MCF 10A (cell line): ENCODE measurements at regions not wholly inside any gene's neighbourhood (a gene's known extent, or its start where the extent isn't known, plus 50 kb on each side); places are given as distances from the start of the nearest gene placed in this dataset.
"Not testable (repeated sequence)": the region's sequence is repeated elsewhere in the genome, so short reads cannot be mapped to it uniquely, and the experiment has no call there.

ENCODE experiments used
- BruUV-seq: library from RNA; stranded (reverse); fragments of 400-500 nt; replicated peaks from 2 replicates; lab custom pipeline; 2021; lab: Mats Ljungman, UMichigan
- CTCF ChIA-PET: fragments of 300-600 bp; sonication (Branson Sonifier 250); formaldehyde crosslinking; extraction: SDS; loops from one replicate; lab custom pipeline; 2021; ENCODE audit warnings: antibody characterized with exemption, inconsistent platforms; lab: Yijun Ruan, JAX
- POLR2A ChIA-PET: fragments of 300-600, 350-650 bp; sonication (Branson Sonifier 250); formaldehyde crosslinking; extraction: SDS; loops from one replicate; lab custom pipeline; 2020; ENCODE audit warnings: antibody characterized with exemption, inconsistent platforms; lab: Yijun Ruan, JAX
- DNase-seq: peaks from one replicate; pipeline ENCODE4 v3.0.0-alpha.2; 2018; ENCODE audit not compliant: unreplicated experiment
- H3K27ac Mint-ChIP-seq: one replicate; pipeline ENCODE4 v1.8.0; 2022; ENCODE audit warnings: mild to moderate bottlenecking, low read depth, mixed read lengths; ENCODE audit not compliant: unreplicated experiment
- H3K27me3 Mint-ChIP-seq: one replicate; pipeline ENCODE4 v1.8.0; 2022; ENCODE audit warnings: mixed read lengths; ENCODE audit not compliant: insufficient read depth, unreplicated experiment
- H3K36me3 Mint-ChIP-seq: one replicate; pipeline ENCODE4 v1.8.0; 2022; ENCODE audit warnings: mild to moderate bottlenecking, moderate library complexity, mixed read lengths; ENCODE audit not compliant: insufficient read depth, unreplicated experiment
- H3K4me1 Mint-ChIP-seq: one replicate; pipeline ENCODE4 v1.8.0; 2022; ENCODE audit warnings: mixed read lengths; ENCODE audit not compliant: insufficient read depth, unreplicated experiment
- H3K4me3 Mint-ChIP-seq: one replicate; pipeline ENCODE4 v1.8.0; 2022; ENCODE audit warnings: mild to moderate bottlenecking, moderate library complexity, mixed read lengths; ENCODE audit not compliant: unreplicated experiment
- H3K9me3 Mint-ChIP-seq: one replicate; pipeline ENCODE4 v1.8.0; 2022; ENCODE audit warnings: mixed read lengths; ENCODE audit not compliant: unreplicated experiment
- CTCF ChIP-seq: fragments of 200-600 bp; IDR thresholded peaks from one replicate; pipeline ENCODE4 v1.8.0; 2022; ENCODE audit warnings: antibody characterized with exemption, mild to moderate bottlenecking; ENCODE audit not compliant: unreplicated experiment
- intact Hi-C: fragments of 100-400 bp; cut with micrococcal nuclease; formaldehyde crosslinking; loops from 2 replicates; pipeline ENCODE4 v1.14.1; 2022

DNA sequence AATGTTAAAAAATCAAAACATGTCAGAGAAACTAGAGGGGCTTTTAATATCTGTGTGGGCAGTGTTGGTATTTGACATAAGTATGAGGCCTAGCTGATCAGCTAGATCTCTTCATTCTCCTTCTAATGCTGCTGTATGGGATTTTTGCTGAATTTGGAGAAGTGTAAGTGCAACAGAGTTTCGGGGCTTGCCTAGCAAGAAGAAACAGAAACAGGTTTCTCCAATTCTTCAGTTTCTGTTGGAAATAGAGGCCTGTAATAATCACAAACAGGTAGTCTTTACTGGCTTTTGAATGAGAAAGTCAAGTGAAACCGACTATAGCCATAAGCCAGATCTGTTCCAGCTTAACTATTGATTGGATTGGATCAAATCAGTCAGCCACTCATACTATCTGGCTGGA, 96.4 kb upstream of the PCLO start:
- Mint-ChIP-seq H3K4me3 (no peak overlapping the region), H3K4me1 (peaks cover 9% of the 10 kb centered on the region), H3K27ac (no peak overlapping the region), H3K36me3 (no peaks in the 10 kb centered on the region), H3K9me3 (no peaks in the 10 kb centered on the region), H3K27me3 (peaks cover 29% of the 10 kb centered on the region)
- intact Hi-C loops: no loop called here
- ChIA-PET POLR2A (no interaction called here), CTCF (interaction anchor here (1.0 kb wide), 1 partner anchor 448 kb away, joined by 5 read pairs; no protein-coding TSS in a partner anchor)
- no peak for DNase-seq
- no peak for TF ChIP-seq CTCF
- BruUV-seq: no TSS peak

DNA sequence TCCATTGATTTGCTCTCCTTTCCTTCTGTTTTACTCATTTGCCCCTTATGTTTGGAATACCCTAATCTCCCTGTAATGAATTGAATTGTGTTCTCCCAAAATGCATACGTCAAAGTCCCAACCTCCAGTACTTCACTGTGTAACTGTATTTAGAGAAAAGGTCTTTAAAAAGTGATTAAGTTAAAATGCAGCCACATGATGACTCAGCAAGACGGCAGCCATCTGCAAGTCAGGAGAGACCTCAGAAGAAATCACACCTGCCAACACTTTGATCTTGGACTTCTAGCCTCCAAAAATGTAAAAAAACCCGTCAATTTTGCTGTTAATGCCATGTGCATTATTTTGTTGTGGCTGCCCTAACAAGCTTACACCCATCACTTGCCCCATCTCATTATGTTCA, 85.3 kb upstream of the PCLO start:
- CTCF ChIA-PET: no interaction called here
- no peak overlapping the region for H3K27ac Mint-ChIP-seq
- H3K4me3 Mint-ChIP-seq: no peak overlapping the region
- no TSS peak for BruUV-seq
- intact Hi-C loops: no loop called here
- POLR2A ChIA-PET: no interaction called here
- DNase-seq: no peak
- no peaks in the 10 kb centered on the region for H3K36me3 Mint-ChIP-seq
- no peak for TF ChIP-seq CTCF
- no peaks in the 10 kb centered on the region for H3K4me1 Mint-ChIP-seq
- peaks cover 54% of the 10 kb centered on the region for H3K27me3 Mint-ChIP-seq
- H3K9me3 Mint-ChIP-seq: no peaks in the 10 kb centered on the region

DNA sequence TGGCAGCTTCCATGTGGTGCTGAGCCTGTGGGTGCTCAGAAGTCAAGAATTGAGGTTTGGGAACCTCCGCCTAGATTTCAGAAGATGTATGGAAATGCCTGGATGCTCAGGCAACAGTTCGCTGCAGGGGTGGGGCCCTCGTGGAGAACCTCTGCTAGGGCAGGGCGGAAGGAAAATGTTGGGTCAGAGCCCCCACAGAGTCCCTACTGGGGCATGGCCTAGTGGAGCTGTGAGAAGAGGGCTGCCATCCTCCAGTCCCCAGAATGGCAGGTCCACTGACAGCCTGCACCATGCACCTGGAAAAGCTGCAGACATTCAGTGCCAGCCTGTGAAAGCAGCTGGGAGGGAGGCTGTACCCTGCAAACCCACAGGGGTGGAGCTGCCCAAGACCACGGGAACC, 56.5 kb upstream of the PCLO start:
- intact Hi-C loops, DNase-seq, H3K9me3 Mint-ChIP-seq, H3K36me3 Mint-ChIP-seq, POLR2A ChIA-PET, H3K4me1 Mint-ChIP-seq, H3K27ac Mint-ChIP-seq, BruUV-seq, H3K4me3 Mint-ChIP-seq: not testable (repeated sequence)
- CTCF ChIA-PET: interaction anchor here (1.1 kb wide), 1 partner anchor 14 kb away, joined by 4 read pairs; no protein-coding TSS in a partner anchor
- H3K27me3 Mint-ChIP-seq: peaks cover 30% of the 10 kb centered on the region

GRCh38 chr7:83212883-83213282, 50.2 kb upstream of the PCLO start:
- H3K9me3 Mint-ChIP-seq: no peaks in the 10 kb centered on the region
- POLR2A ChIA-PET: interaction anchor here (0.7 kb wide), 1 partner anchor 50 kb away, joined by 3 read pairs; no protein-coding TSS in a partner anchor
- no peak overlapping the region for H3K4me3 Mint-ChIP-seq
- CTCF ChIA-PET: interaction anchor here (0.7 kb wide), 1 partner anchor 366 kb away, joined by 3 read pairs; no protein-coding TSS in a partner anchor
- BruUV-seq: no TSS peak
- no peak overlapping the region for H3K27ac Mint-ChIP-seq
- peaks cover 23% of the 10 kb centered on the region for H3K27me3 Mint-ChIP-seq
- intact Hi-C loops: no loop called here
- no peak for DNase-seq
- no peaks in the 10 kb centered on the region for H3K4me1 Mint-ChIP-seq
- peaks cover 6% of the 10 kb centered on the region for H3K36me3 Mint-ChIP-seq
- no peak for TF ChIP-seq CTCF
